Superior temporal gyrus (tissue), 1 donor: ENCODE measurements at regions not wholly inside any gene's neighbourhood (a gene's known extent, or its start where the extent isn't known, plus 50 kb on each side); places are given as distances from the start of the nearest gene placed in this dataset.

Source experiments
- DNase-seq: peaks from one replicate; pipeline ENCODE4 v3.0.0-alpha.2; 2016; ENCODE audit errors: extremely low spot score

DNA sequence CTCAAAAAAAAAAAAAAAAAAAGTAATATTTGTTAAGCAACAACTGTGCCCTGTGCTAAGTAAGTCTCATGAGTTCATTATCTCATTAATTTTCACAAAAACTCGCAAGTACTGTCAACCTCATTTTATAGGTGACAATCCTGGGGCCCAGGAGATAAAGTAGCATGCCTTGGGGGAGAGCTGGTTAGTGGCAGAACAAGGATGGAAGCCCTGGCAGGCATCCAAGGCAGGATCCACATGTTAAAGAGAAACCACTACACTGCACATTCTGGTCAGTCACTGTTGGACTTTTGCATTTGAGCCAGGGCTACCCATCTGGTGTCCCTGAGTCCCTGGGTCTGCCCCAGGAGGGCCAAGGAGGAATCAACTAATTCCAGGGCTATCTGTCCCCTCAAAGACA lies 54.6 kb downstream of the ZFP36L2 start:
- no peak for DNase-seq

GRCh38 chr2:43170405-43171105 lies 55.9 kb downstream of the ZFP36L2 start:
- no peak for DNase-seq

GRCh38 chr2:43169987-43170386 lies 56.4 kb downstream of the ZFP36L2 start:
- no peak for DNase-seq

GRCh38 chr2:43169099-43169945 lies 57.1 kb downstream of the ZFP36L2 start:
- DNase-seq: no peak

GRCh38 chr2:43168016-43168369 lies 58.4 kb downstream of the ZFP36L2 start:
- DNase-seq: no peak

DNA sequence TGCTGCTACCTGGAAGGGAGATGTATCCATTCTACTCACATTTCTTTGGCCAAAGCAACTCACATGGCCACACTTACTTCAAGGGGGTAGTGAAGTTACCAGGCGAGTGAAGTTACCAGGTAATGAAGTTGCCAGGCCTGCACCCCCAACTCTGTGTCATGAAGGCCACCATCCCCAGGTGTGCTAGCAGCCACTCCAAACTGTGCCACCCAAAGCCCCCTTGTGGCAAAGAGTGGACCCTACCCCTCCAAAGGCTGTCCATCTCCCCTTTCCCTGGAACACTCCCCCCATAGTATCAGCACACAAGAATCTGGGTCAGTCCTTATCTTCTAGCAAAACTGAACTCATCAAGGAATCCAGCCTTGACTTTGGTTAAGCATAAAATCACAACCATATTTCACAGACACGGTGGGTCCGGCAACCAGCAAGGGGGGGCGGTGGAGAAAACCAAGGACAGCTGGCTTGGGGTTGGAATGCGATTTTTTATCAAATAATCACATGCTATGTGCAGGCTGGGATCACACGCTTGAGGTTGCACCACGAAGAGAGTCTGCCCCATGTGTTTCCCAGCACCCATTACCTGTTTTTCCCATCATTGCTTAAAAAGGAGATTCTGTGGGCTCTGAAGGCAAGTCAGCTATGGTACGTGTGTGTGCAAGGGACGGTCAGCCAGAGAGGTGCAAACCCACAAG lies 60.9 kb downstream of the ZFP36L2 start:
- no peak for DNase-seq

DNA sequence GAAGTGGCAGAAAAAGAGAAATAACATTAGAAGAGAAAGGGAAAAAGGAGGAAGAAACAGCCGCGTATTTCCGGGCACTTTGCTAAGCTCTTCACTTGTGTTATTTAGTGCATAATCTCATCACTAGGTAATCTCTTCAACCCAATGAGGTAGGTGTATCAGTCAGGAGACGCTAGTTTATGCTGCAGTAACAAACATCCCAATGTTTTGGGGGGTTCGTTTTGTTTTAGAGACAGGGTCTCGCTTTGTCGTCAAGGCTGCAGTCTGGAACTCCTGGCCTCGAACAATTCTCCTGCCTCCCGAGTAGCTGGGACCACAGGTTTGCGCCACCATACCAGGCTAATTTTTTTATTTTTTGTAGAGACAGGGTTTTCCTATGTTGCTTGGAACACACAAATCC lies 61.7 kb downstream of the ZFP36L2 start:
- DNase-seq: no peak

DNA sequence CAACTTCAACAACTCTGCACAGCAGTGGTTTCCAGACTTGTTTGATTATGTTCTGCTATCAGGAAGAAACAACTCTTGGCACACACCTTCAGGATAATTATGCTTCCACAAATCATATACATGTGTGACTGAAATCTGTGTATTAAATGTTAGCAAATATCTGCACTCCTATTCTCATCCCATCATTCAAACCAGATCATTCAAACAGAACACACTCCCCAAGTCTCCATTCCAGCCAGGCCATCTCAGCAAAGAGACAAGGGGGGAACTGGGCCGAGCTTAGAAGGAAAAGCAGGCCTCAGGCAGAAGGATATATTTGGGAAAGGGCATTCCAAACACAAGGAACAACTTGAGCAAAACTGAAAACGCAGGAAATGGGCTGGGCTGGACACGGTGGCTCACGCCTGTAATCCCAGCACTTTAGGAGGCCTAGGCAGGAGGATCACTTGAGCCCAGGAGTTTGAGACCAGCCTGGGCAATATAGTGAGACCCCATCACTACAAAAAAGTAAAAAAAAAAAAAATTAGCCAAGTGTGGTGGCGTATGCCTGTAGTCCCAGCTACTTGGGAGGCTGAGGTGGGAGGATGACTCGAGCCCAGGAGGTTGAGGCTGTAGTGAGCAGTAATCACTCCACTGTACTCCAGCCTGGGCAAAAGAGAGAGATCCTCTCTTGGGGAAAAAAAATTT lies 62.7 kb downstream of the ZFP36L2 start:
- no peak for DNase-seq

- DNase-seq: no peak
These were observed 64.0 kb downstream of the ZFP36L2 start for GRCh38 chr2:43162511-43162776.

- no peak for DNase-seq
These were observed 64.5 kb downstream of the ZFP36L2 start for GRCh38 chr2:43161650-43162510.

DNA sequence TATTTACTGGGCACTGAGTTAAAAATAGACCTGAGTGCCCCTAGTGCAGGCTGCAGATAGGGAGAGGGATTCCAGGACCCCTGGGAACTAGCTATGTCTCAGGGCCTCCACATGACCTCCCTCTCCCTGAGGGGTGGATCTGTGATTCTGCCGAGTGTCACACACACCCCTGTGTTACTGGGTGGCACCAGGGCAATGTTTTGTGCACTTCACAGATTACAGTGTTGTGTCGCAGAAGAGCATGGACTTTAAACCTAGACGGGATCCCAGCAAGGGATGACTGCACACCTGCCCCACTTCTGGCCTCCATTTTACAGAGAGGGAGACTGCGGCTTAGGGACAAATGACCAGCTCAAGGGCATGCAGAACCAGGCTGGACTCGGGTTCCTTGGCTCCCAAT lies 65.6 kb downstream of the ZFP36L2 start:
- no peak for DNase-seq

- DNase-seq: no peak
These were observed 66.6 kb downstream of the ZFP36L2 start for GRCh38 chr2:43159797-43160196.

GRCh38 chr2:43158259-43158880 lies 68.0 kb downstream of the ZFP36L2 start:
- DNase-seq: no peak

GRCh38 chr2:43157506-43158246 lies 68.7 kb downstream of the ZFP36L2 start:
- no peak for DNase-seq

DNA sequence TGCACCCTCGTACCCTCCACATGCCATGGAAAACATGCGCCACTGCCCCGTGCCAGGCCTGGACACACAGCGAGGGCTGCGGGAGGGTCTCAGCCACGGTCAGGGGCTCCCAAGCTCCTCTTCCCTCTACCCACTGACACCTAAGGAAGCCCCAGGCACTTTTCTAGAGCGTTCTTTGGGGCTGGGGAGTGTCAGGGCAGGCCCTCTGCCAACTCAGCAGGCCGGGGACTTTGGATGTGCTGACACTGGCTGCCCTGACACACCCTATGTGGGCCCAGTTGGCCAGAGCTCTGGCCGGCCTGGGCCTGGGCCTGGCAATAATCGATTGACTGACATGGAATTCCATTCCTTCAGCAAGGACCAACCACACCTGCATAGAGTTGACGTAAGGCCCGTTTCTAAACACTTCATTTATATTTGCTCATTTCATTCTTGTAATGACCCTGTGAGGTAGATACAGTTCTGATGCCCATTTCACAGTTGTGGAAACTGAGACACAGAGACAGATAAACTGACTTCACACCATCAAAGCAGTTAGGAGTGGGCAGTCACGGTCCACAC lies 70.5 kb downstream of the ZFP36L2 start:
- no peak for DNase-seq

- no peak for DNase-seq
These were observed 71.7 kb downstream of the ZFP36L2 start for GRCh38 chr2:43154685-43155084.

DNA sequence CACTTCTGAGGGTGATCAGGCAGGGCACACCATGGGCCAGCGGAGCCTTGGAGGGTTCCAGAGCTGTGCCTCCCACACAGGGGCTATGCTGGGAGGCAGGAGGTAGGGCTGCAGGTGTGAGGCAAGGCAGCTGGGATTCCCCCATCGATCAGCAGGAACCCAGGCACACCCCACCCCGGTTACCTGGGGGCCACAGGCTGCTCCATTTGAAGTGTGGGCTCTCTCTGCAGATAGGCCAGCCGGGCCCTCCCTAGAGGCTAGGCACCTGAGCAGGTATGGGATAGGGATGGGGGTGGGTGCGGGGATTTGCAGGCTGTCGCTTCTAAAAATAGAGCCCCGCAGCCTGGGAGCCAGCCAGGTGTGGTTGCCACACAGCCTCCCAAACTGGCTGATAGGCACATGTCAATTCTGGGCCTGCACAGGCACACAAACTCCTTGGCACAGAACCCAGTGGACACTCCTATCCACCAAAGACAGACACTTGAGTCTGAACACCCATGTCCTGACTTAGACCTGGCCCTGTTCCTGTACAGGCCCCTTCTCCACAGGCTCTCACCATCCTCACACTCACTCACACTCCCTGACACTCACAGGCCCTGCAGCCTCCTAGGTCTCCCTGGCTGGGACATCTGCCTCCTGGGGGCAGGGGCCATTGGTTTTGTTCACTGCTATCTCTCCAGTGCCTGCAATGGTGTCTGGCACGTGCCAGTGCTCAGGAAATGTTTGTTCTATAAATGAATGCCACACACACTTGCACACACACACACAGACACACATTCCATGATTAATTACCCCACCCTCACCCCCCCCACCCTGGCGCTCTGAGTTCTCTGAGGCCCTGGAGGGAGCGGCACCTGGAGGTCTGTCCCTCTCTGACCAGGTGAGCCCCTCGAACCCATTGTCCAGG lies 73.4 kb downstream of the ZFP36L2 start:
- DNase-seq: no peak

DNA sequence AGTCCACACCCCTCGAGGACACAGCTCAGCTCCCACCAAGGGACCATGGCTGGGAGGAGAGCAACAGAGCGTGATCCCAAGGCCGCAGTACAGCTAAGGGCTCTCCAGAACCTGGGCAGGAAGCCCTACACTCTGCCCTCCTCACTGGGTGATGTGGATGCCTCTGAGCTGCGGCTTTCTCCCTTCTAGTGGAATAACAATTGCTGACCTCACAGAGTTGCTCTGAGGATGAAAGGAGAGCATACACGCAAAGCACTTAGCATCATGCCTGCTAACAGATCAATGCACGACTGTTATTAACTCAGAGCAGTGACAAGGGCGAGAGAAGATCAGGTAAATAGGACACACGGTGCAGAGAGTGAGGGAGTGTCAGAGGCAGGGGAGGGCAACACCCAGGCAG lies 74.2 kb downstream of the ZFP36L2 start:
- no peak for DNase-seq
